HEK293T (cell line): ENCODE measurements at regions not wholly inside any gene's neighbourhood (a gene's known extent, or its start where the extent isn't known, plus 50 kb on each side); places are given as distances from the start of the nearest gene placed in this dataset.

Source experiments
- ARNT ChIP-seq: fragments of 450-650 bp; IDR thresholded peaks from 2 replicates; pipeline ENCODE4 v1.6.1; 2017; ENCODE audit warnings: mild to moderate bottlenecking
- BHLHE40 ChIP-seq: fragments of 450-650 bp; IDR thresholded peaks from 2 replicates; pipeline ENCODE4 v1.6.1; 2016; ENCODE audit warnings: mild to moderate bottlenecking, moderate library complexity, borderline replicate concordance
- FOXK2 ChIP-seq: fragments of 450-650 bp; IDR thresholded peaks from 2 replicates; pipeline ENCODE4 v1.6.1; 2016; ENCODE audit warnings: mild to moderate bottlenecking
- SP1 ChIP-seq: fragments of 450-650 bp; IDR thresholded peaks from 2 replicates; pipeline ENCODE4 v1.6.1; 2017
- SUZ12 ChIP-seq: fragments of 450-650 bp; IDR thresholded peaks from 2 replicates; pipeline ENCODE4 v1.6.1; 2016; ENCODE audit warnings: mild to moderate bottlenecking

GRCh38 chr10:33914746-33915145 is 580.3 kb upstream of the NRP1 start:
- TF ChIP-seq SUZ12 (no peak), BHLHE40 (no peak), ARNT (no peak), FOXK2 (no peak), SP1 (no peak)
